ENCODE measurements at regions not wholly inside any gene's neighbourhood (a gene's known extent, or its start where the extent isn't known, plus 50 kb on each side); places are given as distances from the start of the nearest gene placed in this dataset.

DNA sequence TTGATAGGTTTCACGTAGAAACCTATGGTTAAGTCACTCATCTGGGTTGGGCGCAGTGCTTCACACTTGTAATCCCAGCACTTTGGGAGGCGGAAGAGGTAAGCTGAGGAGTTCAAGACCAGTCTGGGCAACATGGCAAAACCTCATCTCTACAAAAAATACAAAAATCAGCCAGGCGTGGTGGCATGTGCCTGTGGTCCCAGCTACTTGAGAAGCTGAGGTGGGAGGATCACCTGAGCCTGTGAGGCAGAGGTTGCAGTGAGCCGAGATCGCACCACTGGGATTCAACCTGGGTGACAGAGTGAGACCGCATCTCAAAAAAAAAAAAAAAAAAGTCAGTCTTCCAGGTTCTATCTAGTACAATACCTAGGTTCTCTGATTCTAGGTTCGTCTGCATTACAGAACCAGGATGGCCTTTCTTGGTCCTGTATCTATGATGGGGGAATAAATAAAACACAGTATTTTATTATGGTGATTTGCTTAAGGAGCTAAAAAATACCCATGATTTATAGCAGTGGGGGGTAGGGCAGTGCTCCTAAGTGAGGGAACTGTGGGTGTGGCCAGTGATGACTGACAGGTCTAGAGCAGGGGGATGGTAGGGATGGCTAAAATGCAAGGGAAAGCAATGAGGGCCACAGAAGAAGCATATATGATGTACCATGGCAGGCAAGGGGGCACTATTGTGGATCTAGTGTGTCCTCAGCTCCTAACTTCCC lies 65.5 kb upstream of the NUP160 start:
- TF ChIP-seq, protein P1, sequence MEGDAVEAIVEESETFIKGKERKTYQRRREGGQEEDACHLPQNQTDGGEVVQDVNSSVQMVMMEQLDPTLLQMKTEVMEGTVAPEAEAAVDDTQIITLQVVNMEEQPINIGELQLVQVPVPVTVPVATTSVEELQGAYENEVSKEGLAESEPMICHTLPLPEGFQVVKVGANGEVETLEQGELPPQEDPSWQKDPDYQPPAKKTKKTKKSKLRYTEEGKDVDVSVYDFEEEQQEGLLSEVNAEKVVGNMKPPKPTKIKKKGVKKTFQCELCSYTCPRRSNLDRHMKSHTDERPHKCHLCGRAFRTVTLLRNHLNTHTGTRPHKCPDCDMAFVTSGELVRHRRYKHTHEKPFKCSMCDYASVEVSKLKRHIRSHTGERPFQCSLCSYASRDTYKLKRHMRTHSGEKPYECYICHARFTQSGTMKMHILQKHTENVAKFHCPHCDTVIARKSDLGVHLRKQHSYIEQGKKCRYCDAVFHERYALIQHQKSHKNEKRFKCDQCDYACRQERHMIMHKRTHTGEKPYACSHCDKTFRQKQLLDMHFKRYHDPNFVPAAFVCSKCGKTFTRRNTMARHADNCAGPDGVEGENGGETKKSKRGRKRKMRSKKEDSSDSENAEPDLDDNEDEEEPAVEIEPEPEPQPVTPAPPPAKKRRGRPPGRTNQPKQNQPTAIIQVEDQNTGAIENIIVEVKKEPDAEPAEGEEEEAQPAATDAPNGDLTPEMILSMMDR (IDR thresholded peaks at IDR 0.05), result no peak
- Histone ChIP-seq H3K36me3 (no peaks in the 10 kb centered on the region), H3K4me3 (no peak overlapping the region), H3K27me3 (no peaks in the 10 kb centered on the region), H3K27ac (no peak overlapping the region), H3K4me1 (peaks cover 0 to 29% of the 10 kb centered on the region in 2 donors), H3K9me3 (no peaks in the 10 kb centered on the region)
- no peak for DNase-seq (ENCODE audit: low spot score)

- H3K27ac ChIP-seq, result no peak overlapping the region
- no peaks in the 10 kb centered on the region for H3K36me3 ChIP-seq
- H3K27me3 ChIP-seq, result no peaks in the 10 kb centered on the region
- no peaks in the 10 kb centered on the region for H3K9me3 ChIP-seq
- no peak for DNase-seq (ENCODE audit: low spot score)
- H3K4me1 ChIP-seq, result peaks cover 0 to 24% of the 10 kb centered on the region in 2 donors
- no peak overlapping the region for H3K4me3 ChIP-seq
- TF ChIP-seq, protein P1 (IDR thresholded peaks at IDR 0.05), result no peak
These were observed 64.8 kb upstream of the NUP160 start for GRCh38 chr11:47912843-47913437.

GRCh38 chr11:47911149-47911548 lies 63.0 kb upstream of the NUP160 start:
- Histone ChIP-seq H3K4me1 (peaks cover 0 to 11% of the 10 kb centered on the region in 2 donors), H3K4me3 (no peak overlapping the region), H3K36me3 (no peaks in the 10 kb centered on the region), H3K9me3 (no peaks in the 10 kb centered on the region), H3K27me3 (no peaks in the 10 kb centered on the region), H3K27ac (no peak overlapping the region)
- TF ChIP-seq, protein P1 (IDR thresholded peaks at IDR 0.05), result no peak
- no peak for DNase-seq (ENCODE audit: low spot score)

DNA sequence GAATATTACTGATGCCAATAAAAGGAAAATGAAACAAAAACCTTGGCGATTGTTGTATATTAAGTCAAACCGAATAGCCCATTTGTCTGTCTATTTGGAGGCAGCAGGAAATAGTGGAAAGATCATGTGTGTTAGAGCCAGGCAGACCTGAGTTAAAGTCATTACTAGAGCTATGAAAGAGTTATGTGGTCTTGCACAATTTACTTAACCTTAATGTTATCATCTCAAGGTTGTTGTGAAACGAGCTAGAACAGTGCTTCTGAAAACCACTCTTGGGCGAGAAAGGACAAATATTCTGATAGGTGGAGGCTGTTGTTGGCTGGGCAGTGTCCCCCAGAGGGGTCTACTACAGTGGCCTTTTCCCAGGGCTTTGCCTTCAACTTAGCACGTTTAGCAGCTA lies 60.0 kb upstream of the NUP160 start:
- Histone ChIP-seq H3K9me3 (no peaks in the 10 kb centered on the region), H3K36me3 (no peaks in the 10 kb centered on the region), H3K27ac (peak overlapping the region in 1 of 2 donors; percentile 18), H3K27me3 (no peaks in the 10 kb centered on the region), H3K4me3 (no peak overlapping the region), H3K4me1 (no peaks in the 10 kb centered on the region)
- no peak for DNase-seq (ENCODE audit: low spot score)
- TF ChIP-seq, protein P1 (IDR thresholded peaks at IDR 0.05), result no peak

- Histone ChIP-seq H3K4me3 (no peak overlapping the region), H3K27me3 (no peaks in the 10 kb centered on the region), H3K27ac (no peak overlapping the region), H3K9me3 (no peaks in the 10 kb centered on the region), H3K4me1 (no peaks in the 10 kb centered on the region), H3K36me3 (no peaks in the 10 kb centered on the region)
- no peak for DNase-seq (ENCODE audit: low spot score)
- TF ChIP-seq, protein P1 (IDR thresholded peaks at IDR 0.05), result no peak
These were observed 59.3 kb upstream of the NUP160 start for GRCh38 chr11:47907499-47907898.
